ENCODE measurements at regions not wholly inside any gene's neighbourhood (a gene's known extent, or its start where the extent isn't known, plus 50 kb on each side); places are given as distances from the start of the nearest gene placed in this dataset.
A peak's percentile ranks its signal among the peaks of the same experiment; 100 is the strongest.

- DNase-seq (no peak), ATAC-seq (no peak)
- TF ChIP-seq CTCF (IDR thresholded peaks at IDR 0.05) = no peak
These were observed 814.0 kb downstream of the KCNT2 start for GRCh38 chr1:195794225-195794624.

GRCh38 chr1:195791796-195792195 lies 816.4 kb downstream of the KCNT2 start:
- Histone ChIP-seq H3K27me3 (no peaks in the 10 kb centered on the region), H3K4me3 (no peak overlapping the region), H3K4me1 (no peaks in the 10 kb centered on the region), H3K27ac (no peak overlapping the region), H3K9me3 (peaks cover 0 to 25% of the 10 kb centered on the region in 2 donors), H3K36me3 (no peaks in the 10 kb centered on the region)
- ATAC-seq (no peak), DNase-seq (peak in 1 of 4 donors; percentile 45)
- intact Hi-C loops (cut with DNase I) = no loop called here
- TF ChIP-seq CTCF (IDR thresholded peaks at IDR 0.05) = no peak

More at GRCh38 chr1:195794225-195794624, 814.0 kb downstream of the KCNT2 start:
- Histone ChIP-seq H3K4me1 (no peaks in the 10 kb centered on the region), H3K4me3 (no peak overlapping the region), H3K36me3 (no peaks in the 10 kb centered on the region), H3K27ac (no peak overlapping the region), H3K9me3 (peaks cover 0 to 15% of the 10 kb centered on the region in 2 donors), H3K27me3 (no peaks in the 10 kb centered on the region)
- intact Hi-C loops (cut with DNase I) = no loop called here

- DNase-seq = peak in 1 of 4 donors; percentile 51
- peaks cover 0 to 26% of the 10 kb centered on the region in 2 donors for H3K9me3 ChIP-seq
- no peak overlapping the region for H3K27ac ChIP-seq
- H3K27me3 ChIP-seq = no peaks in the 10 kb centered on the region
- no peak for ATAC-seq
- TF ChIP-seq CTCF (IDR thresholded peaks at IDR 0.05) = no peak
- no peak overlapping the region for H3K4me3 ChIP-seq
- no peaks in the 10 kb centered on the region for H3K4me1 ChIP-seq
- H3K36me3 ChIP-seq = no peaks in the 10 kb centered on the region
- intact Hi-C loops (cut with DNase I) = no loop called here
These were observed 817.6 kb downstream of the KCNT2 start for GRCh38 chr1:195790514-195791168.

DNA sequence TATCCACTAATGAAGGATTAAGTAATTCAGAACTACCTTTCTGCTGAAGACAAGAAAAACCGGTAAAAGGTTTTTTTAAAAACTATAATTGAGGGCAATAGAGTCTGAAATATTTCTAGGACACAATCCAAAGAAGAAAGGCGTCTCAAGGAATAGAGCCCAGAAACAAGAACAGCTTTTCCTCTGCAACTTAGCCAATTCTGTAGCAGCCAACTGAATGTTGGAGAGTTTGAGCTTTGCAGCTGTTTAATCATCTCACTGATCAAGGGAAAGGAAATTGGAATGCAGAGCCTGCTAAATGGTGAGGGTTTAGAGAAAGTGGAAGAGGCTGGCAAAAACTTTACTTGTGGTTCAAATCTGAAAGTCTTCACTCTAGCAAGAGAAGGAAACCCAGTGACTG lies 818.9 kb downstream of the KCNT2 start:
- DNase-seq = peak in 2 of 4 donors; percentile 77 to 80
- Histone ChIP-seq H3K27ac (no peak overlapping the region), H3K4me1 (no peaks in the 10 kb centered on the region), H3K36me3 (no peaks in the 10 kb centered on the region), H3K27me3 (no peaks in the 10 kb centered on the region), H3K9me3 (peaks cover 0 to 26% of the 10 kb centered on the region in 2 donors), H3K4me3 (no peak overlapping the region)
- intact Hi-C loops (cut with DNase I) = no loop called here
- TF ChIP-seq CTCF (IDR thresholded peaks at IDR 0.05) = no peak
- no peak for ATAC-seq

DNA sequence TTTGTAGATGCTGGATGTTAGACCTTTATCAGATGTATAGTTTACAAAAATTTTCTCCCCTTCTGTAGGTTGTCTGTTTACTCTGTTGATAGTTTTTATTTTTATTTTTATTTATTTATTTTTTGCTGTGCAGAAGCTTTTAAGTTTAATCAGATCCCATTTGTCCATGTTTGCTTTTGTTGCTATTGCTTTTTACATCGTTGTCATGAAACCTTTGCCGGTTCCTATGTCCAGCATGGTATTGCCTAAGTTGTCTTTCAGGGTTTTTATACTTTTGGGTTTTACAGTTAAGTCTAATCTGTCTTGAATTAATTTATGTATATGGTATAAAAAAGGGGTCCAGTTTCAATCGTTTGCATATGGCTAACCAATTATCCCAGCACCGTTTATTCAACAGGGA lies 819.5 kb downstream of the KCNT2 start:
- Histone ChIP-seq H3K4me3 (no peak overlapping the region), H3K9me3 (peaks cover 0 to 26% of the 10 kb centered on the region in 2 donors), H3K27me3 (no peaks in the 10 kb centered on the region), H3K36me3 (no peaks in the 10 kb centered on the region), H3K4me1 (no peaks in the 10 kb centered on the region), H3K27ac (no peak overlapping the region)
- ATAC-seq (no peak), DNase-seq (peak in 2 of 4 donors; percentile 20 to 29)
- intact Hi-C loops (cut with DNase I) = no loop called here
- TF ChIP-seq CTCF (IDR thresholded peaks at IDR 0.05) = no peak

Data from left lung (tissue), 4 donors.